K562 (cell line): ENCODE measurements at regions not wholly inside any gene's neighbourhood (a gene's known extent, or its start where the extent isn't known, plus 50 kb on each side); places are given as distances from the start of the nearest gene placed in this dataset.

Source experiments
- DACH1 ChIP-seq: fragments of 450-650 bp; IDR thresholded peaks from 2 replicates; pipeline ENCODE4 v1.6.1; 2018; ENCODE audit not compliant: partially characterized antibody
- HDAC1 ChIP-seq, 2 experiments: fragments of 450-650 bp; IDR thresholded peaks; 2 replicates each; pipeline ENCODE4 v1.6.1; 2016 to 2017; ENCODE audit warnings: inconsistent platforms in 1 of 2, mild to moderate bottlenecking in 1 of 2, moderate library complexity in 1 of 2
- HNRNPL ChIP-seq: fragments of 200-400 bp; formaldehyde crosslinking; IDR thresholded peaks from 2 replicates; pipeline ENCODE4 v1.6.1; 2017; ENCODE audit warnings: low read depth, mild to moderate bottlenecking, low read length
- MAZ ChIP-seq, 2 experiments: fragments of 450-650 bp in 1 of 2; sonication (generic) in 1 of 2; formaldehyde crosslinking; IDR thresholded peaks in 1 of 2; conservative IDR thresholded peaks in 1 of 2; 2 replicates each; pipeline versions ENCODE4 v1.4.0 to v1.5.0; 2020; ENCODE audit warnings: mild to moderate bottlenecking in 1 of 2, missing genetic modification reagents in 1 of 2
- POLR2AphosphoS5 ChIP-seq: IDR thresholded peaks from 2 replicates; pipeline ENCODE4 v1.6.1; 2011; ENCODE audit warnings: mild to moderate bottlenecking, low read depth, low read length, moderate library complexity; ENCODE audit not compliant: control insufficient read depth, insufficient read depth
- RCOR1 ChIP-seq, 2 experiments: IDR thresholded peaks; 2 replicates each; pipeline ENCODE4 v1.6.1; 2012; ENCODE audit warnings: low read depth in 2 of 2, low read length in 2 of 2, borderline replicate concordance in 1 of 2, improper control_type of control experiment in 1 of 2
- ZBTB40 ChIP-seq, 2 experiments: fragments of 450-650 bp in 1 of 2; sonication (generic) in 1 of 2; formaldehyde crosslinking in 1 of 2; IDR thresholded peaks; 2 replicates each; pipeline versions ENCODE4 v1.7.1 to v1.9.0; 2016 to 2022; ENCODE audit warnings: inconsistent platforms in 1 of 2, mild to moderate bottlenecking in 1 of 2, missing genetic modification reagents in 1 of 2
- ZNF165 ChIP-seq: fragments of 250-450 bp; sonication (Bioruptor Pico); IDR thresholded peaks from 2 replicates; pipeline ENCODE4 v1.4.0; 2020; ENCODE audit warnings: borderline replicate concordance
- ZNF224 ChIP-seq: sonication (generic); formaldehyde crosslinking; IDR thresholded peaks from 2 replicates; pipeline ENCODE4 v1.8.0; 2022; ENCODE audit warnings: mild to moderate bottlenecking, missing genetic modification reagents
- ZNF3 ChIP-seq: fragments of 250-450 bp; sonication (Bioruptor Pico); IDR thresholded peaks from 2 replicates; pipeline ENCODE4 v1.5.0; 2021; ENCODE audit warnings: mild to moderate bottlenecking, moderate library complexity
- ZNF41 ChIP-seq: fragments of 250-450 bp; sonication (Bioruptor Pico); conservative IDR thresholded peaks from 2 replicates; pipeline ENCODE4 v1.4.0; 2020; ENCODE audit warnings: mild to moderate bottlenecking
- ZNF592 ChIP-seq: fragments of 450-650 bp; IDR thresholded peaks from 2 replicates; pipeline ENCODE4 v1.6.1; 2017; ENCODE audit warnings: antibody characterized with exemption, mild to moderate bottlenecking
- TF ChIP-seq, protein P1 (sequence below): fragments of 450-650 bp; IDR thresholded peaks from 2 replicates; pipeline ENCODE4 v1.6.1; 2016; ENCODE audit warnings: borderline replicate concordance

DNA sequence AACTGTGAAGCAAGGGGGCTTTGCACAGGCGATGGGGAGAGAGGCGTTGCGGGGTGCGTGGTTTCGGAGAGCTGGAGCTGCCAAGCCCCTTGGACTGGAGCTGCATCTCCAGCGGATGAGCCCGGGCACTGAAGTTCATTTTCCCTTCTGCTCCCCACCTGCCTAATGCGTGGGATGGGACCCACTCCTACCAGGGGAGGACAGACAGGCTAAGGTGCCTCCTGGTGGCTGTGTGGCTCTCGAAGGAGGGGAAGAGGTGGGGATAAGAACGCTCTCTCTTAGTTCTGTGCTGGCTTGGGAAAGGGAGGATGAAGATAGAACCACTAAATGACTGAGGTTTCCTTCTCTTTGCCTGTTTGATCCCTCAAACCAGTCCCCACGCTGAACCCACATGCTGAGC is 177.6 kb upstream of the PITRM1 start (continued):
- no peak for TF ChIP-seq ZBTB40 (IDR thresholded peaks at IDR 0.05)
- no peak for TF ChIP-seq ZBTB40 (CRISPR knock-in tag; IDR thresholded peaks at IDR 0.05)
- no peak for TF ChIP-seq HNRNPL
- TF ChIP-seq POLR2AphosphoS5: no peak
- TF ChIP-seq ZNF592: no peak
- TF ChIP-seq ZNF165 (CRISPR knock-in tag): no peak
- no peak for TF ChIP-seq MAZ (CRISPR knock-in tag; conservative IDR thresholded peaks at IDR 0.05 in 1 of 2, IDR thresholded peaks at IDR 0.05 in 1 of 2)
- TF ChIP-seq RCOR1 (IDR thresholded peaks at IDR 0.05; ENCODE audit: borderline replicate concordance in 1 of 2, low read depth in 2 of 2, low read length in 2 of 2): no peak
- TF ChIP-seq, protein P1, sequence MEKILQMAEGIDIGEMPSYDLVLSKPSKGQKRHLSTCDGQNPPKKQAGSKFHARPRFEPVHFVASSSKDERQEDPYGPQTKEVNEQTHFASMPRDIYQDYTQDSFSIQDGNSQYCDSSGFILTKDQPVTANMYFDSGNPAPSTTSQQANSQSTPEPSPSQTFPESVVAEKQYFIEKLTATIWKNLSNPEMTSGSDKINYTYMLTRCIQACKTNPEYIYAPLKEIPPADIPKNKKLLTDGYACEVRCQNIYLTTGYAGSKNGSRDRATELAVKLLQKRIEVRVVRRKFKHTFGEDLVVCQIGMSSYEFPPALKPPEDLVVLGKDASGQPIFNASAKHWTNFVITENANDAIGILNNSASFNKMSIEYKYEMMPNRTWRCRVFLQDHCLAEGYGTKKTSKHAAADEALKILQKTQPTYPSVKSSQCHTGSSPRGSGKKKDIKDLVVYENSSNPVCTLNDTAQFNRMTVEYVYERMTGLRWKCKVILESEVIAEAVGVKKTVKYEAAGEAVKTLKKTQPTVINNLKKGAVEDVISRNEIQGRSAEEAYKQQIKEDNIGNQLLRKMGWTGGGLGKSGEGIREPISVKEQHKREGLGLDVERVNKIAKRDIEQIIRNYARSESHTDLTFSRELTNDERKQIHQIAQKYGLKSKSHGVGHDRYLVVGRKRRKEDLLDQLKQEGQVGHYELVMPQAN: no peak
- TF ChIP-seq DACH1: no peak
- no peak for TF ChIP-seq ZNF41 (CRISPR knock-in tag)
- no peak for TF ChIP-seq HDAC1 (IDR thresholded peaks at IDR 0.05)
- no peak for TF ChIP-seq ZNF3 (CRISPR knock-in tag)
- no peak for TF ChIP-seq ZNF224
